ENCODE measurements at regions not wholly inside any gene's neighbourhood (a gene's known extent, or its start where the extent isn't known, plus 50 kb on each side); places are given as distances from the start of the nearest gene placed in this dataset.

- no peaks in the 10 kb centered on the region for H3K23me2 ChIP-seq (ENCODE audit: insufficient read length, low read depth, low read length, poor library complexity, severe bottlenecking)
- Mint-ChIP-seq H3K27ac (no peak overlapping the region; a peak in 1 of 7 replicates), H3K36me3 (ENCODE audit: insufficient read depth in 1 of 3, low read depth in 3 of 3) (peaks cover 0 to 4% (median 0%) of the 10 kb centered on the region in 3 experiments; a peak in 2 of 7 replicates), H3K9me3 (peaks cover 0 to 3% of the 10 kb centered on the region in 2 experiments; a peak in 1 of 5 replicates), H3K4me1 (peaks cover 12 to 19% of the 10 kb centered on the region in 2 experiments), H3K27me3 (ENCODE audit: low read depth) (no peaks in the 10 kb centered on the region), H3K4me3 (no peak overlapping the region)
- H3K27me3 ChIP-seq (ENCODE audit: insufficient read depth, low read length): no peaks in the 10 kb centered on the region
- H3T11ph ChIP-seq (ENCODE audit: low read length): no peak overlapping the region
- no CpG with 5 or more reads among the region's 5 CpGs for WGBS (ENCODE audit: extremely low coverage, insufficient read length, low lambda C conversion rate)
- H2BK120ac ChIP-seq (ENCODE audit: low read depth, low read length, poor library complexity, severe bottlenecking): no peak overlapping the region
- H3K79me2 ChIP-seq (ENCODE audit: insufficient read depth, low read length): no peaks in the 10 kb centered on the region
- H3K4ac ChIP-seq (ENCODE audit: low read depth, low read length): no peak overlapping the region
- H3K14ac ChIP-seq (ENCODE audit: insufficient read depth, low read length): no peak overlapping the region
- H3K79me1 ChIP-seq (ENCODE audit: insufficient read depth, low read depth, low read length, poor library complexity, severe bottlenecking): no peaks in the 10 kb centered on the region
- no peak for TF ChIP-seq CTCF (conservative IDR thresholded peaks at IDR 0.05)
- no peak overlapping the region for H3K4me2 ChIP-seq (ENCODE audit: insufficient read depth, insufficient read length, low read length)
- no peak overlapping the region for H4K5ac ChIP-seq (ENCODE audit: insufficient read length, low read depth, low read length)
- no peak for DNase-seq
- H2BK20ac ChIP-seq (ENCODE audit: low read depth, low read length, poor library complexity, severe bottlenecking): no peak overlapping the region
- H3K9ac ChIP-seq (ENCODE audit: extremely low read depth, insufficient read length, low read length): no peak overlapping the region
- H2BK12ac ChIP-seq (ENCODE audit: insufficient read length, low read depth, low read length): no peak overlapping the region
- no peak overlapping the region for H2BK15ac ChIP-seq (ENCODE audit: low read depth, low read length)
- no peaks in the 10 kb centered on the region for H3K9me3 ChIP-seq (ENCODE audit: control insufficient read depth, low read depth, low read length)
- no peak overlapping the region for H4K8ac ChIP-seq (replicated peaks; ENCODE audit: insufficient read length, low read depth, low read length)
- no peak overlapping the region for H2BK5ac ChIP-seq (ENCODE audit: insufficient read length, low read length)
- H3K23ac ChIP-seq (ENCODE audit: insufficient read length, low read depth, low read length): no peak overlapping the region
- peaks cover 3% of the 10 kb centered on the region; the same call in 1 of the 2 replicates for H3K4me1 ChIP-seq (ENCODE audit: insufficient read depth, low read length)
- H3K18ac ChIP-seq (ENCODE audit: insufficient read length, low read depth, low read length): no peak overlapping the region
- H4K91ac ChIP-seq (ENCODE audit: insufficient read length, low read depth, low read length): no peak overlapping the region
- H4K20me1 ChIP-seq (ENCODE audit: control insufficient read depth, insufficient read depth, insufficient read length): no peaks in the 10 kb centered on the region
- no peak overlapping the region for H3K56ac ChIP-seq (ENCODE audit: insufficient read length, low read depth, low read length)
- no peak overlapping the region for H2AK5ac ChIP-seq (ENCODE audit: insufficient read length, low read length)
- H2AFZ ChIP-seq (ENCODE audit: low read length): no peak overlapping the region
- H3K27ac ChIP-seq (ENCODE audit: insufficient read length, low read depth, low read length): no peak overlapping the region
These were observed 474.7 kb downstream of the MBD2 start for GRCh38 chr18:53749766-53750165.

All from H9 (cell line).